H1 (cell line): ENCODE measurements at regions not wholly inside any gene's neighbourhood (a gene's known extent, or its start where the extent isn't known, plus 50 kb on each side); places are given as distances from the start of the nearest gene placed in this dataset.

ENCODE experiments used
- CTCF ChIA-PET: fragments of 300-600 bp; sonication (Branson Sonifier 250); formaldehyde crosslinking; loops from one replicate; lab custom pipeline; 2021; ENCODE audit not compliant: partially characterized antibody; lab: Charles Lee
- POLR2A ChIA-PET: fragments of 300-600 bp; sonication (Branson Sonifier 250); formaldehyde crosslinking; loops from one replicate; lab custom pipeline; 2021; ENCODE audit warnings: inconsistent platforms; ENCODE audit not compliant: partially characterized antibody; lab: Charles Lee
- DNase-seq, 2 experiments: peaks; one replicate each; pipeline versions ENCODE4 v3.0.0 to v3.0.0-alpha.2; 2010 to 2022; ENCODE audit warnings: low spot score in 2 of 2, low read depth in 1 of 2, mixed read lengths in 1 of 2
- FAIRE-seq: peaks from 2 replicates; lab custom pipeline; 2011; peaks lifted over from hg19 to GRCh38; lab: Jason Lieb, UNC
- H2AFZ ChIP-seq: 2 replicates; pipeline ENCODE4 v1.8.1; 2012; ENCODE audit warnings: low read length, inconsistent platforms
- H2AK5ac ChIP-seq: 2 replicates; pipeline ENCODE4 v1.6.1; 2013; ENCODE audit warnings: low read depth, low read length
- H2BK120ac ChIP-seq: replicated peaks from 2 replicates; pipeline ENCODE3; 2013; ENCODE audit warnings: low read depth, low read length, inconsistent platforms
- H2BK12ac ChIP-seq: 2 replicates; pipeline ENCODE4 v1.6.1; 2013; ENCODE audit warnings: low read depth, low read length
- H2BK15ac ChIP-seq: 2 replicates; pipeline ENCODE4 v1.6.1; 2013; ENCODE audit warnings: low read length
- H2BK20ac ChIP-seq: 2 replicates; pipeline ENCODE4 v1.6.1; 2013; ENCODE audit warnings: low read length
- H2BK5ac ChIP-seq: 2 replicates; pipeline ENCODE4 v1.6.1; 2013; ENCODE audit warnings: low read depth, low read length
- H3K14ac ChIP-seq: 2 replicates; pipeline ENCODE4 v1.6.1; 2013; ENCODE audit warnings: inconsistent platforms; ENCODE audit not compliant: insufficient read length
- H3K18ac ChIP-seq: 2 replicates; pipeline ENCODE4 v1.6.1; 2013; ENCODE audit warnings: low read length; ENCODE audit errors: extremely low read depth
- H3K23ac ChIP-seq: 2 replicates; pipeline ENCODE4 v1.6.1; 2013; ENCODE audit warnings: inconsistent platforms; ENCODE audit not compliant: insufficient read length
- H3K23me2 ChIP-seq: 2 replicates; pipeline ENCODE4 v1.6.1; 2013; ENCODE audit warnings: low read depth, low read length
- H3K27ac ChIP-seq: 2 replicates; pipeline ENCODE4 v1.6.1; 2011; ENCODE audit warnings: low read depth, low read length, inconsistent platforms
- H3K27me3 ChIP-seq, 4 experiments: replicated peaks in 1 of 4; 1 replicate in 1 of 4; 2 replicates in 3 of 4; pipeline versions ENCODE4 v1.6.1 to v1.8.1; 2011 to 2013; ENCODE audit warnings: low read length in 3 of 4, mild to moderate bottlenecking in 3 of 4, inconsistent platforms in 2 of 4, mixed read lengths in 2 of 4, moderate library complexity in 1 of 4; ENCODE audit not compliant: control insufficient read depth in 3 of 4, insufficient read depth in 3 of 4; ENCODE audit errors: extremely low read depth in 1 of 4
- H3K36me3 ChIP-seq, 4 experiments: 2 replicates each; pipeline versions ENCODE4 v1.6.1 to v1.8.1; 2011 to 2013; ENCODE audit warnings: mild to moderate bottlenecking in 4 of 4, low read length in 3 of 4, moderate library complexity in 2 of 4, control low read depth in 1 of 4, inconsistent platforms in 1 of 4; ENCODE audit not compliant: insufficient read depth in 4 of 4, control insufficient read depth in 2 of 4
- H3K4ac ChIP-seq: replicated peaks from 2 replicates; pipeline ENCODE3; 2013; ENCODE audit warnings: low read length, low read depth, mixed read lengths, inconsistent platforms; ENCODE audit not compliant: insufficient read length
- H3K4me1 ChIP-seq, 4 experiments: replicated peaks in 1 of 4; 1 replicate in 1 of 4; 2 replicates in 3 of 4; pipeline versions ENCODE4 v1.6.1 to v1.8.1; 2011 to 2013; ENCODE audit warnings: low read length in 3 of 4, inconsistent platforms in 2 of 4, mixed read lengths in 1 of 4; ENCODE audit not compliant: insufficient read depth in 4 of 4, control insufficient read depth in 3 of 4
- H3K4me2 ChIP-seq, 2 experiments: 2 replicates each; pipeline versions ENCODE4 v1.6.1 to v1.8.1; 2011 to 2013; ENCODE audit warnings: low read depth in 2 of 2, low read length in 2 of 2, control low read depth in 1 of 2, inconsistent platforms in 1 of 2, mild to moderate bottlenecking in 1 of 2; ENCODE audit not compliant: insufficient read depth in 1 of 2
- H3K4me3 ChIP-seq, 4 experiments: fragments of 200-600, 300-600 bp in 1 of 4; sonication (generic), shearing (Covaris generic), sonication (Bioruptor Twin) in 1 of 4; 2 replicates each; pipeline versions ENCODE4 v1.5.1 to v1.8.1; 2011 to 2016; ENCODE audit warnings: low read length in 4 of 4, low read depth in 3 of 4, control low read depth in 2 of 4, inconsistent platforms in 2 of 4, mild to moderate bottlenecking in 2 of 4, mixed read lengths in 1 of 4, moderate library complexity in 1 of 4; ENCODE audit not compliant: insufficient read depth in 2 of 4; ENCODE audit errors: extremely low read depth in 1 of 4
- H3K56ac ChIP-seq: replicated peaks from 2 replicates; pipeline ENCODE3; 2013; ENCODE audit warnings: low read depth, mild to moderate bottlenecking, mixed read lengths, low read length, inconsistent platforms; ENCODE audit not compliant: insufficient read length
- H3K79me1 ChIP-seq: 2 replicates; pipeline ENCODE4 v1.6.1; 2013; ENCODE audit warnings: low read depth, low read length, control low read depth
- H3K79me2 ChIP-seq, 2 experiments: 2 replicates each; pipeline versions ENCODE4 v1.6.1 to v1.8.1; 2012 to 2013; ENCODE audit warnings: low read length in 2 of 2, mild to moderate bottlenecking in 2 of 2, inconsistent platforms in 1 of 2; ENCODE audit not compliant: insufficient read depth in 2 of 2, control insufficient read depth in 1 of 2
- H3K9ac ChIP-seq, 4 experiments: replicated peaks in 1 of 4; 1 replicate in 1 of 4; 2 replicates in 3 of 4; pipeline versions ENCODE4 v1.6.1 to v1.8.1; 2011 to 2013; ENCODE audit warnings: low read depth in 3 of 4, low read length in 3 of 4, control low read depth in 2 of 4, mild to moderate bottlenecking in 2 of 4, moderate library complexity in 2 of 4, inconsistent platforms in 1 of 4; ENCODE audit errors: extremely low read depth in 1 of 4
- H3K9me3 ChIP-seq, 2 experiments: 2 replicates each; pipeline versions ENCODE4 v1.6.1 to v1.8.1; 2012 to 2013; ENCODE audit warnings: mild to moderate bottlenecking in 2 of 2, moderate library complexity in 2 of 2, control low read depth in 1 of 2, inconsistent platforms in 1 of 2, low read depth in 1 of 2, low read length in 1 of 2, mixed read lengths in 1 of 2; ENCODE audit not compliant: insufficient read depth in 2 of 2
- H4K20me1 ChIP-seq, 2 experiments: replicated peaks in 1 of 2; 2 replicates each; pipeline versions ENCODE3 to v1.8.1; 2011 to 2013; ENCODE audit warnings: inconsistent platforms in 2 of 2, low read length in 2 of 2, mild to moderate bottlenecking in 1 of 2; ENCODE audit not compliant: insufficient read depth in 2 of 2, control insufficient read depth in 1 of 2
- H4K5ac ChIP-seq: 2 replicates; pipeline ENCODE4 v1.6.1; 2013; ENCODE audit warnings: low read length, low read depth, mixed read lengths, inconsistent platforms; ENCODE audit not compliant: insufficient read length
- H4K8ac ChIP-seq: 2 replicates; pipeline ENCODE4 v1.8.0; 2013; ENCODE audit warnings: mild to moderate bottlenecking, moderate library complexity, low read length, inconsistent platforms; ENCODE audit not compliant: insufficient read depth; ENCODE audit errors: extremely low read depth
- H4K91ac ChIP-seq: replicated peaks from 2 replicates; pipeline ENCODE3; 2013; ENCODE audit warnings: low read length, mixed read lengths, inconsistent platforms; ENCODE audit not compliant: insufficient read length
- CHD1 ChIP-seq: IDR thresholded peaks from 2 replicates; pipeline ENCODE4 v1.6.1; 2012; ENCODE audit warnings: low read depth, low read length, improper control_type of control experiment
- POU5F1 ChIP-seq: IDR thresholded peaks from 2 replicates; pipeline ENCODE4 v1.6.1; 2011; ENCODE audit warnings: low read depth, mild to moderate bottlenecking, low read length, moderate library complexity
- RAD21 ChIP-seq, 2 experiments: IDR thresholded peaks in 1 of 2; conservative IDR thresholded peaks in 1 of 2; 2 replicates each; pipeline ENCODE4 v1.6.1; 2011; ENCODE audit warnings: low read depth in 2 of 2, low read length in 2 of 2, improper control_type of control experiment in 1 of 2, inconsistent platforms in 1 of 2, mild to moderate bottlenecking in 1 of 2, moderate library complexity in 1 of 2
- RNF2 ChIP-seq: fragments of 200-900, 300-1000 bp; sonication (generic); IDR thresholded peaks from 2 replicates; pipeline ENCODE4 v1.7.1; 2016; ENCODE audit warnings: borderline replicate concordance, low read depth, mild to moderate bottlenecking, antibody characterized with exemption, low read length; ENCODE audit not compliant: poor library complexity, severe bottlenecking; ENCODE audit errors: missing control alignments
- SP4 ChIP-seq: IDR thresholded peaks from 2 replicates; pipeline ENCODE4 v1.6.1; 2012; ENCODE audit warnings: low read length, inconsistent platforms
- SRF ChIP-seq: IDR thresholded peaks from 2 replicates; pipeline ENCODE4 v1.6.1; 2011; ENCODE audit warnings: mild to moderate bottlenecking, low read depth, low read length, moderate library complexity
- WGBS, 2 experiments: shearing (Covaris generic) in 1 of 2; methylation state at CpG; one replicate each; pipeline versions ENCODE4 v1.1.6 to v1.1.7; 2013 to 2015; ENCODE audit warnings: low lambda C conversion rate in 2 of 2, mixed read lengths in 2 of 2, inconsistent platforms in 1 of 2, low coverage in 1 of 2, missing lambda C conversion rate in 1 of 2; ENCODE audit not compliant: insufficient replicate concordance in 2 of 2, insufficient coverage in 1 of 2, insufficient read length in 1 of 2; ENCODE audit errors: extremely low coverage in 1 of 2, missing lambda C conversion rate in 1 of 2; 5-methylcytosine and 5-hydroxymethylcytosine counted together
- TF ChIP-seq, protein P1 (sequence below): IDR thresholded peaks from 2 replicates; pipeline ENCODE4 v1.6.1; 2011; ENCODE audit warnings: low read depth, mild to moderate bottlenecking, low read length; ENCODE audit not compliant: insufficient read depth

DNA sequence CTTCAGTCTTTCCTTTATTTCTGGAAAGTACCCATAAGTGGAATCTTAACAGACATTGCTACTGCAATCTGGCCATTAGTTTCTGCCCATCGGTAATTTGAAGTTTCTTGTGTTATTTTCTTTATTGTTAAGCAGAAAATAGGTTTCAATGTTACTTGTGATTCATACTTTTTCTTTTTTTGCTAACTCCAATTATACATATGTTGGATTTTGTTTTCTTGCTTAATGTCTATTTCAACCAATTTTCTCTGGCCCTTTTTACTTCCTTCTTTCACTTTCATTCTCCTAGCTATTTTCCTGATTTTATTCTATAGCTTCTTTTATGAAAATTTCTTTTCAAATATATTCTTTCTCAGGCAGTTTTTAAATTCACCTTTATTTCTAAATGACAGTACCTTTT lies 457.4 kb downstream of the TCERG1L start:
- Histone ChIP-seq H3K9ac (no peak overlapping the region), H2BK15ac (no peak overlapping the region), H2BK20ac (no peak overlapping the region), H3K27me3 (no peaks in the 10 kb centered on the region), H3K27ac (no peak overlapping the region), H2BK5ac (no peak overlapping the region), H3K36me3 (no peaks in the 10 kb centered on the region), H2BK12ac (no peak overlapping the region), H2AFZ (no peak overlapping the region), H4K91ac (no peak overlapping the region), H3K56ac (no peak overlapping the region), H4K5ac (no peak overlapping the region), H3K18ac (no peak overlapping the region), H4K8ac (no peak overlapping the region), H3K4me3 (no peak overlapping the region), H2AK5ac (no peak overlapping the region), H3K79me1 (no peaks in the 10 kb centered on the region), H3K23me2 (no peaks in the 10 kb centered on the region), H4K20me1 (no peaks in the 10 kb centered on the region), H3K4me2 (no peak overlapping the region), H3K23ac (no peak overlapping the region), H3K9me3 (peaks cover 7 to 8% of the 10 kb centered on the region in 2 experiments; a peak in 3 of 4 replicates), H3K4me1 (no peaks in the 10 kb centered on the region), H3K79me2 (no peaks in the 10 kb centered on the region), H3K14ac (no peak overlapping the region), H2BK120ac (no peak overlapping the region), H3K4ac (no peak overlapping the region)
- CTCF ChIA-PET, result no interaction called here
- DNase-seq (no peak), FAIRE-seq (no peak)
- WGBS, 2 experiments, result 100% methylated on average over 1 of the region's 1 CpG; no CpG with 5 or more reads in 1 of the 2 experiments
- POLR2A ChIA-PET, result no interaction called here
- TF ChIP-seq SRF (no peak), RNF2 (no peak), CHD1 (no peak), POU5F1 (no peak), SP4 (no peak), RAD21 (IDR thresholded peaks at IDR 0.05 in 1 of 2, conservative IDR thresholded peaks at IDR 0.05 in 1 of 2; ENCODE audit: low read depth in 2 of 2, low read length in 2 of 2) (no peak)
- TF ChIP-seq, protein P1, sequence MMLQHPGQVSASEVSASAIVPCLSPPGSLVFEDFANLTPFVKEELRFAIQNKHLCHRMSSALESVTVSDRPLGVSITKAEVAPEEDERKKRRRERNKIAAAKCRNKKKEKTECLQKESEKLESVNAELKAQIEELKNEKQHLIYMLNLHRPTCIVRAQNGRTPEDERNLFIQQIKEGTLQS, result no peak
